Umbilical cord (tissue), 1 donor: ENCODE measurements at regions not wholly inside any gene's neighbourhood (a gene's known extent, or its start where the extent isn't known, plus 50 kb on each side); places are given as distances from the start of the nearest gene placed in this dataset.
"Not testable (repeated sequence)": the region's sequence is repeated elsewhere in the genome, so short reads cannot be mapped to it uniquely, and the experiment has no call there.

Experiments used
- DNase-seq: peaks from one replicate; pipeline ENCODE4 v3.0.0-alpha.2; 2015; ENCODE audit warnings: low spot score

- no peak for DNase-seq
Observed at GRCh38 chr22:27310966-27311697, 490.4 kb downstream of the MN1 start.

- DNase-seq, result peak; percentile 42
Observed at GRCh38 chr22:27311698-27312550, 489.6 kb downstream of the MN1 start.

GRCh38 chr22:27312565-27312964 lies 489.0 kb downstream of the MN1 start:
- no peak for DNase-seq

GRCh38 chr22:27312966-27313855 lies 488.3 kb downstream of the MN1 start:
- no peak for DNase-seq

GRCh38 chr22:27314276-27314807 lies 487.2 kb downstream of the MN1 start:
- no peak for DNase-seq

- DNase-seq, result no peak
Observed at GRCh38 chr22:27315833-27316232, 485.7 kb downstream of the MN1 start.

- no peak for DNase-seq
Observed at GRCh38 chr22:27317096-27317495, 484.5 kb downstream of the MN1 start.

- peak; percentile 21 for DNase-seq
Observed at GRCh38 chr22:27317971-27318428, 483.6 kb downstream of the MN1 start.

- DNase-seq, result peak; percentile 94
Observed at GRCh38 chr22:27318516-27318915, 483.0 kb downstream of the MN1 start.

- DNase-seq, result no peak
Observed at GRCh38 chr22:27323661-27324060, 477.9 kb downstream of the MN1 start.

- not testable (repeated sequence) for DNase-seq
Observed at GRCh38 chr22:27324908-27325307, 476.6 kb downstream of the MN1 start.

GRCh38 chr22:27327497-27327896 lies 474.1 kb downstream of the MN1 start:
- no peak for DNase-seq

GRCh38 chr22:27327981-27328721 lies 473.4 kb downstream of the MN1 start:
- DNase-seq, result no peak

GRCh38 chr22:27329131-27329850 lies 472.3 kb downstream of the MN1 start:
- DNase-seq, result no peak

GRCh38 chr22:27329966-27330645 lies 471.4 kb downstream of the MN1 start:
- DNase-seq, result no peak

- peak; percentile 72 for DNase-seq
Observed at GRCh38 chr22:27331526-27332281, 469.9 kb downstream of the MN1 start.

GRCh38 chr22:27335102-27335660 lies 466.4 kb downstream of the MN1 start:
- no peak for DNase-seq
